Left renal cortex interstitium (tissue), 4 donors: ENCODE measurements at regions not wholly inside any gene's neighbourhood (a gene's known extent, or its start where the extent isn't known, plus 50 kb on each side); places are given as distances from the start of the nearest gene placed in this dataset.
"Not testable (repeated sequence)": the region's sequence is repeated elsewhere in the genome, so short reads cannot be mapped to it uniquely, and the experiment has no call there.

Experiments
- DNase-seq, 4 donors: peaks; one replicate each; pipeline ENCODE4 v3.0.0-alpha.2; 2013; ENCODE audit warnings: low read depth in 4 of 4, low spot score in 2 of 4, missing footprints in 1 of 4

- no peak for DNase-seq
Measured at GRCh38 chr12:105679982-105680381, 349.5 kb downstream of the C12orf75 start.

- no peak for DNase-seq
Measured at GRCh38 chr12:105681341-105681740, 350.9 kb downstream of the C12orf75 start.

- DNase-seq: not testable (repeated sequence)
Measured at GRCh38 chr12:105682821-105683220, 352.3 kb downstream of the C12orf75 start.

GRCh38 chr12:105683836-105684235 is 353.3 kb downstream of the C12orf75 start:
- not testable (repeated sequence) for DNase-seq

GRCh38 chr12:105698075-105698474 is 367.6 kb downstream of the C12orf75 start:
- DNase-seq: no peak

GRCh38 chr12:105699209-105699608 is 368.7 kb downstream of the C12orf75 start:
- no peak for DNase-seq

GRCh38 chr12:105704787-105705186 is 374.3 kb downstream of the C12orf75 start:
- no peak for DNase-seq

GRCh38 chr12:105705235-105705634 is 374.7 kb downstream of the C12orf75 start:
- DNase-seq: no peak

GRCh38 chr12:105705765-105706164 is 375.3 kb downstream of the C12orf75 start:
- peak in 3 of 4 donors; percentile 40 to 71 (median 41) for DNase-seq

GRCh38 chr12:105706321-105706972 is 376.0 kb downstream of the C12orf75 start:
- DNase-seq: peak; percentile 46 to 77 (median 75)

GRCh38 chr12:105706973-105707334 is 376.5 kb downstream of the C12orf75 start:
- DNase-seq: no peak

GRCh38 chr12:105713606-105714305 is 383.3 kb downstream of the C12orf75 start:
- peak in 1 of 4 donors; percentile 31 for DNase-seq

- DNase-seq: no peak
Measured at GRCh38 chr12:105716621-105717020, 386.1 kb downstream of the C12orf75 start.

- no peak for DNase-seq
Measured at GRCh38 chr12:105721051-105721825, 390.7 kb downstream of the C12orf75 start.

GRCh38 chr12:105721891-105722290 is 391.4 kb downstream of the C12orf75 start:
- no peak for DNase-seq

- DNase-seq: no peak
Measured at GRCh38 chr12:105723066-105723465, 392.6 kb downstream of the C12orf75 start.

GRCh38 chr12:105723494-105723893 is 393.0 kb downstream of the C12orf75 start:
- DNase-seq: no peak

- no peak for DNase-seq
Measured at GRCh38 chr12:105724641-105725040, 394.1 kb downstream of the C12orf75 start.

- DNase-seq: no peak
Measured at GRCh38 chr12:105725054-105725453, 394.6 kb downstream of the C12orf75 start.

GRCh38 chr12:105729181-105729771 is 398.8 kb downstream of the C12orf75 start:
- DNase-seq: no peak

GRCh38 chr12:105729926-105730325 is 399.4 kb downstream of the C12orf75 start:
- DNase-seq: no peak
